ENCODE measurements at regions not wholly inside any gene's neighbourhood (a gene's known extent, or its start where the extent isn't known, plus 50 kb on each side); places are given as distances from the start of the nearest gene placed in this dataset.

DNA sequence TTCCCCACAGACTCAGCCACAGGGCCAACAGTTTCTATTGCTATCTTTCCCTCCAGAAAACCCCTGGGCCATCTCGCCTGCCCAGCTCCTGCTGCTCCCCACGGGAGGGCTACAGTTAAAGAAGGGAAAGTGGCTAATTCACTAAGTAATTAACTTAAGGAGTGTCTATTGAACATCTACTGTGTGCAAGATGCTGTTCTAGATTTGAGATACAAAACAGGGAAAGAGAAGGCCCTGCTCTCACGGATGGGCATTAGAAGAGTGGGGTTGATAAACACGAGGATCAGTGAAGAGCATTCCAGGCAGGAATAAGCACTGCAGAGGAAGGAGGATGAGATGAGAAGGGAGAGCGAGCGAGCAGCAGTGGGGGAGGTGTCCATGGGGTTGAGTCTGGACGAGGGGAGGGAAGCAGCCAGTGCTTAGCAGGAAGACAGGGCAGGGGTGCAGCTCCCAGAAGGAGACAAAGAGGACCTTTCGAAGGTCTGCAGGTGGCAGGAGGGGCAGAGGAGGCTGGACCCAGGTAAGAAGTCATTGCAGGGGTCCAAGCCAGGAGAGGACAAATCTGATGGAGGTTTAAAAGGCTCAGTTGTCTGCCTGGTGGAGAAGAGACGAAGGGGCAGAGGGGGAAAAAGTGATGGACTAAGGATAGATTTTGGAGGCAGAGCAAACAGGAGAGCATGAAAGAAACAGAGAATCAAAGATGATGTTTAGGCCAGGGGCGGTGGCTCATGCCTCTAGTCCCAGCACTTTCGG is 64.7 kb downstream of the KLF15 start:
- TF ChIP-seq ZFX (IDR thresholded peaks at IDR 0.05; ENCODE audit: borderline replicate concordance) = no peak
- H3K27ac ChIP-seq = no peak overlapping the region

DNA sequence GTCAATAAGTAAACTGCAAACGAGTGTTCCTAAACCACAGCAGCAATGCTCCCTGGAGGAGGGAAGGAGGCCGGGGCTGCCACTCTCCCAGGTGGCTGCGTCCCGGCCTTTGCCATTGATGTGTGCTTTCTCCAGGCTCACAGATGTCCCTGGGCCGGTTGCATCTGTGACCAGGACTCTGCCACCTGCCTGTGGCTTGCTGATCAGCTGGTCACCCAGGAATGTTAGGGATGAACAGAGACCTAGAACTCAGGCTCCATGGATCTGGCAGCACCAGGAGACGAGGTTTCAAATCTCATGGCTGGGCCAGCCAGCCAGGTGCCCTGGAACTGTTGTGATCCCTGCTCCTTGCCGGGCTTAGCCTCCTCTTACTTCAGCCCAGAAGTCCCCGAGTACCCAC is 65.7 kb downstream of the KLF15 start:
- TF ChIP-seq ZFX (IDR thresholded peaks at IDR 0.05; ENCODE audit: borderline replicate concordance) (no peak), CTCF (IDR thresholded peaks at IDR 0.05) (no peak)
- H3K27ac ChIP-seq = no peak overlapping the region

DNA sequence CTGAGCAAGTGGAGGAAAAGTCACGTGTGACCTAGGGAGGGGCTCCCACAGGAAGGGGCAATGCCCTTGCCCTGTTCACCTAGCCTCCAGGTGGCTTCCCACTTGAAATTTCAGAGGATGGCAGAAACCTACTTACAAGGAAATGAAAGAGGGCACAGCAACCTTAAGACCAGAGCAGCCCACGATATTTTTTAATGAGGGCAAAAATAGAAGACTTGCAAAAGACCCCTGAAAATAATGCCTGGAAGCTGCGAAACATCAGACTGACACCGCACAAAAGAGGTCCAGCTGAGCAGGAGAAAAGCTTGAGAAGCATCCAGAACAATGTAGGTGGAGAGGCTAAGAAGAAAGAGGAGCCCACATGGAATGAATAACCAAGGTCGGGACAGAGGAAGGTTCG is 66.1 kb downstream of the KLF15 start:
- no peak for TF ChIP-seq CTCF (IDR thresholded peaks at IDR 0.05)
- TF ChIP-seq ZFX (IDR thresholded peaks at IDR 0.05; ENCODE audit: borderline replicate concordance) = no peak

GRCh38 chr3:126290325-126290724 is 66.9 kb downstream of the KLF15 start:
- H3K27ac ChIP-seq = no peak overlapping the region
- no peak for TF ChIP-seq ZFX (IDR thresholded peaks at IDR 0.05; ENCODE audit: borderline replicate concordance)
- no peak for TF ChIP-seq CTCF (IDR thresholded peaks at IDR 0.05)

More for the DNA sequence above, 66.1 kb downstream of the KLF15 start:
- H3K27ac ChIP-seq = no peak overlapping the region

- TF ChIP-seq CTCF (IDR thresholded peaks at IDR 0.05) (no peak), ZFX (IDR thresholded peaks at IDR 0.05; ENCODE audit: borderline replicate concordance) (no peak)
These were observed 68.1 kb downstream of the KLF15 start for GRCh38 chr3:126289096-126289495.

DNA sequence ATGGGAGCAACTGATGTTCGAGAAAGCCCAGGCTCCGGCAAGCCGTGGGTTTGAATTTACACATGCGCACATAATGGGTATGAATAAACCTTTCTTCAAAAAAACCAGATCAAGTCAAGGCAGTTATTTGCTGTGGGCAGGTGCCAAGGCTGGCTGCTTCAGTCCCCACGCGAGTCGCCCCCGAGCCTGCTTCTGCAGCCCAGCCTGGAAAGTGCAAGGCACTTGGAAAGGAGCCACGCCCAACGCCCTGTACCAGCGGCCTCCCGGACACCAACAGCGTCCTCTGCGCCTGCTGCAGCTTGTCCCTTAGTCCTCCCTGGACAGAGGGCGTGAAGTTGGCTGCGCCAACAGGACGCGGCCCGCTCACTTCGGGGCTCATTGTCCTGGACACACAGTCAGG is 68.9 kb downstream of the KLF15 start:
- no peak for TF ChIP-seq CTCF (IDR thresholded peaks at IDR 0.05)
- TF ChIP-seq ZFX (IDR thresholded peaks at IDR 0.05; ENCODE audit: borderline replicate concordance) = no peak

More at GRCh38 chr3:126289096-126289495, 68.1 kb downstream of the KLF15 start:
- no peak overlapping the region for H3K27ac ChIP-seq

GRCh38 chr3:126287536-126288241 is 69.5 kb downstream of the KLF15 start:
- TF ChIP-seq ZFX (IDR thresholded peaks at IDR 0.05; ENCODE audit: borderline replicate concordance) = no peak
- no peak for TF ChIP-seq CTCF (IDR thresholded peaks at IDR 0.05)
- H3K27ac ChIP-seq = no peak overlapping the region

More for the DNA sequence above, 68.9 kb downstream of the KLF15 start:
- no peak overlapping the region for H3K27ac ChIP-seq
